ENCODE measurements at regions not wholly inside any gene's neighbourhood (a gene's known extent, or its start where the extent isn't known, plus 50 kb on each side); places are given as distances from the start of the nearest gene placed in this dataset.

- Mint-ChIP-seq H3K27ac (no peak overlapping the region), H3K4me3 (no peak overlapping the region), H3K9me3 (peaks cover 0 to 3% (median 0%) of the 10 kb centered on the region in 7 donors), H3K27me3 (ENCODE audit: low read depth in 3 of 3) (no peaks in the 10 kb centered on the region), H3K4me1 (no peaks in the 10 kb centered on the region), H3K36me3 (no peaks in the 10 kb centered on the region)
- no peak overlapping the region for H3K9ac ChIP-seq (ENCODE audit: insufficient read depth, low read length, poor library complexity, severe bottlenecking)
- H3K36me3 ChIP-seq (replicated peaks in 1 of 2; ENCODE audit: control insufficient read depth in 1 of 2, insufficient read depth in 2 of 2, low read length in 2 of 2): no peaks in the 10 kb centered on the region
- DNase-seq: no peak
- no peak overlapping the region for H2AFZ ChIP-seq (ENCODE audit: insufficient read depth, low read depth, low read length, poor library complexity, severe bottlenecking)
- H3K27me3 ChIP-seq (ENCODE audit: control insufficient read depth in 2 of 2, insufficient read depth in 2 of 2, low read length in 2 of 2): no peaks in the 10 kb centered on the region
- WGBS (ENCODE audit: insufficient coverage): no CpG with 5 or more reads among the region's 2 CpGs
- no peak overlapping the region for H3K4me2 ChIP-seq (replicated peaks; ENCODE audit: extremely low read depth, low read length, poor library complexity, severe bottlenecking)
- peaks cover 3 to 5% of the 10 kb centered on the region in 2 donors for H3K9me3 ChIP-seq (replicated peaks in 1 of 2; ENCODE audit: control insufficient read depth in 1 of 2, insufficient read depth in 1 of 2, low read length in 2 of 2)
- H3K4me3 ChIP-seq (replicated peaks in 1 of 3; ENCODE audit: low read depth in 2 of 3, low read length in 3 of 3): no peak overlapping the region
- intact Hi-C loops (cut with micrococcal nuclease): no loop called here
- no peaks in the 10 kb centered on the region for H3K4me1 ChIP-seq (ENCODE audit: control insufficient read depth in 1 of 2, insufficient read depth in 2 of 2, low read length in 2 of 2)
- H3K79me2 ChIP-seq (ENCODE audit: insufficient read depth, low read length): no peaks in the 10 kb centered on the region
- no peak overlapping the region for H3K27ac ChIP-seq (ENCODE audit: low read depth in 1 of 2, low read length in 2 of 2)
- H4K20me1 ChIP-seq (ENCODE audit: insufficient read depth, low read length): no peaks in the 10 kb centered on the region
- TF ChIP-seq CTCF (IDR thresholded peaks at IDR 0.05): no peak
Measured at GRCh38 chr4:30395902-30396301, 324.3 kb upstream of the PCDH7 start.

- intact Hi-C loops (cut with micrococcal nuclease): no loop called here
- Mint-ChIP-seq H3K4me3 (no peak overlapping the region), H3K27me3 (ENCODE audit: low read depth in 3 of 3) (no peaks in the 10 kb centered on the region), H3K36me3 (no peaks in the 10 kb centered on the region), H3K9me3 (peaks cover 0 to 3% (median 0%) of the 10 kb centered on the region in 7 donors), H3K4me1 (no peaks in the 10 kb centered on the region), H3K27ac (no peak overlapping the region)
- Histone ChIP-seq H3K4me2 (replicated peaks; ENCODE audit: extremely low read depth, low read length, poor library complexity, severe bottlenecking) (no peak overlapping the region), H3K4me3 (replicated peaks in 1 of 3; ENCODE audit: low read depth in 2 of 3, low read length in 3 of 3) (no peak overlapping the region), H3K9ac (ENCODE audit: insufficient read depth, low read length, poor library complexity, severe bottlenecking) (no peak overlapping the region), H3K36me3 (replicated peaks in 1 of 2; ENCODE audit: control insufficient read depth in 1 of 2, insufficient read depth in 2 of 2, low read length in 2 of 2) (no peaks in the 10 kb centered on the region), H3K79me2 (ENCODE audit: insufficient read depth, low read length) (no peaks in the 10 kb centered on the region), H4K20me1 (ENCODE audit: insufficient read depth, low read length) (no peaks in the 10 kb centered on the region), H3K27ac (ENCODE audit: low read depth in 1 of 2, low read length in 2 of 2) (no peak overlapping the region), H3K4me1 (ENCODE audit: control insufficient read depth in 1 of 2, insufficient read depth in 2 of 2, low read length in 2 of 2) (no peaks in the 10 kb centered on the region), H2AFZ (ENCODE audit: insufficient read depth, low read depth, low read length, poor library complexity, severe bottlenecking) (no peak overlapping the region), H3K27me3 (ENCODE audit: control insufficient read depth in 2 of 2, insufficient read depth in 2 of 2, low read length in 2 of 2) (no peaks in the 10 kb centered on the region), H3K9me3 (replicated peaks in 1 of 2; ENCODE audit: control insufficient read depth in 1 of 2, insufficient read depth in 1 of 2, low read length in 2 of 2) (peaks cover 3 to 5% of the 10 kb centered on the region in 2 donors)
- no peak for DNase-seq
- no CpG with 5 or more reads among the region's 2 CpGs for WGBS (ENCODE audit: insufficient coverage)
- TF ChIP-seq CTCF (IDR thresholded peaks at IDR 0.05): no peak
Measured at GRCh38 chr4:30396772-30397475, 323.2 kb upstream of the PCDH7 start.

All from CD14-positive monocyte (primary cell).